ENCODE measurements at regions not wholly inside any gene's neighbourhood (a gene's known extent, or its start where the extent isn't known, plus 50 kb on each side); places are given as distances from the start of the nearest gene placed in this dataset.
"Not testable (repeated sequence)": the region's sequence is repeated elsewhere in the genome, so short reads cannot be mapped to it uniquely, and the experiment has no call there.

- in situ Hi-C loops (cut with HindIII; ENCODE audit: low pct_unique_long_range_greater_than_20kb, low sequenced_read_pairs); DNase-seq (ENCODE audit: low read depth): not testable (repeated sequence)
These were observed 257.3 kb upstream of the CNTN5 start for GRCh38 chr11:98763446-98763845.

DNA sequence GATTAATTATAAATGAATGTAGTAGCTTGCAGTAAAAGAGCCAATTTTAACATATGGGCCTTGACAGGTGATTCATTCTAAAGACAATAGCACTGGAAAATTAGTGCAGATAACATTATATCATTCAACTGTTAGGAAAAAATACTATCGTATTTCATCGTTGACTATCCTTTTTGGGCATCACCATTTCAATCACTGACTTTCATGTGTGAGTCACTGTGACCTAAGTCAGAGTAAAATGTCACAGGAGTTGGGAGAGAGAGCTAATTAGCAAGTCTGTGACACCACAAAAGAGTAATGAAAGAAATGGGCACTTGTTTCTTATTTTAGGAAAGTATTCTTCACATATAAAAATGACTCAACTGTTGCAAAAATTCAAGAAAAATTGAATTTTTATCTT, 253.8 kb upstream of the CNTN5 start:
- in situ Hi-C loops (cut with HindIII; ENCODE audit: low pct_unique_long_range_greater_than_20kb, low sequenced_read_pairs): no loop called here
- DNase-seq (ENCODE audit: low read depth): no peak

GRCh38 chr11:98770046-98770445, 250.7 kb upstream of the CNTN5 start:
- DNase-seq (ENCODE audit: low read depth); in situ Hi-C loops (cut with HindIII; ENCODE audit: low pct_unique_long_range_greater_than_20kb, low sequenced_read_pairs): not testable (repeated sequence)

- DNase-seq (ENCODE audit: low read depth): no peak
- in situ Hi-C loops (cut with HindIII; ENCODE audit: low pct_unique_long_range_greater_than_20kb, low sequenced_read_pairs): no loop called here
These were observed 249.0 kb upstream of the CNTN5 start for GRCh38 chr11:98771791-98772190.

- in situ Hi-C loops (cut with HindIII; ENCODE audit: low pct_unique_long_range_greater_than_20kb, low sequenced_read_pairs): no loop called here
- no peak for DNase-seq (ENCODE audit: low read depth)
These were observed 247.9 kb upstream of the CNTN5 start for GRCh38 chr11:98772893-98773292.

- DNase-seq (ENCODE audit: low read depth): no peak
- in situ Hi-C loops (cut with HindIII; ENCODE audit: low pct_unique_long_range_greater_than_20kb, low sequenced_read_pairs): no loop called here
These were observed 227.5 kb upstream of the CNTN5 start for GRCh38 chr11:98793276-98793675.

DNA sequence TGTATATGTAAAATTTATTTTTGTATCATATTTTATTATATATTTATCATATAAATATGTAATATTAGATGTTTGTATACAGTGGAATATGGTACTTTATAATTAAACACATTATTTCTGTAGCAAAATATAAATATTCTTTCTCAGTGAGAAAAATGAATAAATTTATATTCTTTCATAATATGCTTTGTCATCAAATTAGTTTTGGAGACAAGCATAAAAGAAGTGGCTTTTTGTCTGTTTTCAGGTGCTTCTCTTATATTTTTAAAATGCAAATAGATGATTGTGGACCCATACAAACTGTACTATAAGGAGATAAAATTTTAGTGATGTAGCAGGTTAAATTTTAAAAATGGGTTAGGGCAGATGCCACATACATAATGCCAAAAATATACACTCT, 222.4 kb upstream of the CNTN5 start:
- in situ Hi-C loops (cut with HindIII; ENCODE audit: low pct_unique_long_range_greater_than_20kb, low sequenced_read_pairs): no loop called here
- no peak for DNase-seq (ENCODE audit: low read depth)

GRCh38 chr11:98800696-98801095, 220.1 kb upstream of the CNTN5 start:
- DNase-seq (ENCODE audit: low read depth): no peak
- in situ Hi-C loops (cut with HindIII; ENCODE audit: low pct_unique_long_range_greater_than_20kb, low sequenced_read_pairs): no loop called here

DNA sequence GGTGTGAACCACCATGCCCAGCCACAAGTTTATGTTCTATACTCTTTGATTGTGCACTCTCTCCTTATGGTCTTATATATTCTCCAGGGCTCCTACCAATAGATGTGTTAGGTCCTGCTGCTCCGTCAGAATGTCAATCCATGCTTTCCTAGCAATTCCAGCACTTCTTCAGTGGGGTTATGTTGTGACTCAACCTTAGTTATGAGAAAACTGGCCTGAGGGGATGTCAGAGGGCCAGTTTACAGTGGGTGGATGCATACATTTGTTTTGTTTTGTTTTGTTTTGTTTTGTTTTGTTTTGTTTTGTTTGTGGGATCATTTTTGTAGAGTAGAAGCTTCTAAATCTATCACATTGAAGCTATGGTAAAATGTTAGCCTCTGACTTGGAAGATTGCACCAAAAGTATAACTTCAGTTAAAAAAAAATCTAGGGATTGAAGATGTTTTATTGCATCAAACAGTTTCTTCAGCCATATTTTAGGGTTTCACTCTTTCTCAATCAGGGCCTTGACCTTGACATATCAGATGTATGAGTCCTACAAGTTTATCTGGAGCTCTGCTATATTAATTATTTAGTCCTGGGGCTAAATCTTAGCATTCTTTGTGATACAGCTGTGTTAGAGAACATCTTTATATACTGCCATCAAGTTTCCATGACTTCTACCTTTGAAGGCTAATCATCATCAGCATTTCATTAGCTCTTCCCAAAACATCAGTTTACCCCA, 191.6 kb upstream of the CNTN5 start:
- in situ Hi-C loops (cut with HindIII; ENCODE audit: low pct_unique_long_range_greater_than_20kb, low sequenced_read_pairs): no loop called here
- no peak for DNase-seq (ENCODE audit: low read depth)

- in situ Hi-C loops (cut with HindIII; ENCODE audit: low pct_unique_long_range_greater_than_20kb, low sequenced_read_pairs): no loop called here
- no peak for DNase-seq (ENCODE audit: low read depth)
These were observed 190.8 kb upstream of the CNTN5 start for GRCh38 chr11:98829971-98830370.

DNA sequence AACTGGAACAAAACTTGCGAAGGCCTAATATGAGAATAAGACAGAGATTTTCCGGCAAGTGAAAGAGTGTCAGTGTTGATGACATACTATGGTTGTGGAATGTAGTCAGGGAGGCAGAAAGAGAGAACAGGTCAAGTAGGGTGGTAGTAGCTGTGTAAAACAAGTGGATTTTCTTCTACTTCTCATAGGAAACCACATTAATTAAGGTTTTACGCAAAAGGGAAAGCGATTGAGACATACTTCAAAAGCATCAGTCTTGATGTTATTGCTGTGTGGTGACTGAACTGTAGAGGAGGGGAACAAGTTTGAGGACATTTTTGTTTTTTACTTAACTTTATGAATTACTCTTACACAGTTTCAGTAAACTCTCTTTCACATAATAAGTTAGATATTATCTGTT, 186.0 kb upstream of the CNTN5 start:
- DNase-seq (ENCODE audit: low read depth): no peak
- in situ Hi-C loops (cut with HindIII; ENCODE audit: low pct_unique_long_range_greater_than_20kb, low sequenced_read_pairs): no loop called here

- in situ Hi-C loops (cut with HindIII; ENCODE audit: low pct_unique_long_range_greater_than_20kb, low sequenced_read_pairs): no loop called here
- DNase-seq (ENCODE audit: low read depth): no peak
These were observed 185.4 kb upstream of the CNTN5 start for GRCh38 chr11:98835335-98835734.

- in situ Hi-C loops (cut with HindIII; ENCODE audit: low pct_unique_long_range_greater_than_20kb, low sequenced_read_pairs): no loop called here
- DNase-seq (ENCODE audit: low read depth): no peak
These were observed 184.6 kb upstream of the CNTN5 start for GRCh38 chr11:98836156-98836555.

DNA sequence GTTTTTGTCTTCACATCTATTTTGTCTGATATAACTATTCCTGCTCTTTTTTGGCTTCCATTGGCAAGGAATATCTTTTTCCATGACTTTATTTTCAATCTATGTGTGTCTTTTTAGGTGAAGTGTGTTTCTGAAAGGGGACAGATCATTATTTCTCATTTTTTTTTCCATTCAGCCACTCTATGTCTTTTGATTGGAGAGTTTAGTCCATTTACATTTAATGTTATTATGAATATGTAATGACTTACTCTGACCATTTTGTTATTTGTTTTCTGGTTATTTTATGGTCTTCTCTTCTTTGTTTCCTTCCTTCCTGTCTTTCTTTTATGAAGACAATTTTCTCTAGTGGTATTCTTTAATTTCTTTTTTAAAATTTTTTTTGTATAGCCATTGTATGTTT, 178.6 kb upstream of the CNTN5 start:
- no peak for DNase-seq (ENCODE audit: low read depth)
- in situ Hi-C loops (cut with HindIII; ENCODE audit: low pct_unique_long_range_greater_than_20kb, low sequenced_read_pairs): no loop called here

DNA sequence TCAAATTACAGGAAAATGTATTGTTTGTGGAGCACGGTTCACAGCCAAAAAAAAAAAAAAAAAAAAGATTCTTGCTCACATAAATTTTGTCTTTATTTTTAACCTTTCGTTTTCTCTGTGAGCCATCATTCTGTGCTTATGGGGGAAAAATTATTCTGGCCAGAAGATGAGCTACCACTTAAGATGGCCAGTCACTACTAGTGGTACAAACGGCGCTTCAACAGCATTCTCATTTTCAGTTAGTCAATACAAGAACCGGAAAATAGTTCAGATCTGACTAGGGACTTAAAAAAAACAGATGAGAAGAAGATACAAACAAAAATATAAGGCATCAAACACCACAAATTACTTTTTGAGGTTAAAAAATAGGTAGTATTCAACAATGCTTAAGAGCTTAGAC, 158.6 kb upstream of the CNTN5 start:
- in situ Hi-C loops (cut with HindIII; ENCODE audit: low pct_unique_long_range_greater_than_20kb, low sequenced_read_pairs): no loop called here

GRCh38 chr11:98871690-98872089, 149.1 kb upstream of the CNTN5 start:
- in situ Hi-C loops (cut with HindIII; ENCODE audit: low pct_unique_long_range_greater_than_20kb, low sequenced_read_pairs): no loop called here
- DNase-seq (ENCODE audit: low read depth): no peak

More for the DNA sequence above, 158.6 kb upstream of the CNTN5 start:
- no peak for DNase-seq (ENCODE audit: low read depth)

GRCh38 chr11:98874050-98874449, 146.7 kb upstream of the CNTN5 start:
- in situ Hi-C loops (cut with HindIII; ENCODE audit: low pct_unique_long_range_greater_than_20kb, low sequenced_read_pairs): no loop called here
- no peak for DNase-seq (ENCODE audit: low read depth)

DNA sequence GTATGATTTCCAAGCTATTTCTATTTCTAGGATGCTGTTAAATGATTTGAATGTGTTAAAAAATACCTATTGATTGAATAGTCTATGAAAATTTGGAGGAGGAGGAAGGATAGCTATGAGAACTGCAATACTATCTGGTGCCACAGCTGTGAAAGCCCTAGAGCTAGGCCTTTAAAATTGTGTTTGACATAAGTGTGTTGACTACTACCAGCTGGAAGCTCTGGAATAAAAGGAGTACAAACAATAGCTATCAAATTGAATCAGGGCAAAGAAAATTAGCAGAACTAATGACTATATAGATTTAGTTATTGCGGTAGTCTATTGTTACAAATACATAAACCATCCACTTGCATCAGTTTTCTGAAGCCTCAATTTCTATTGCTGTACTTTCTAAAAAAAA, 124.8 kb upstream of the CNTN5 start:
- in situ Hi-C loops (cut with HindIII; ENCODE audit: low pct_unique_long_range_greater_than_20kb, low sequenced_read_pairs): no loop called here
- no peak for DNase-seq (ENCODE audit: low read depth)

- DNase-seq (ENCODE audit: low read depth): no peak
- in situ Hi-C loops (cut with HindIII; ENCODE audit: low pct_unique_long_range_greater_than_20kb, low sequenced_read_pairs): no loop called here
These were observed 79.8 kb upstream of the CNTN5 start for GRCh38 chr11:98940913-98941312.

DNA sequence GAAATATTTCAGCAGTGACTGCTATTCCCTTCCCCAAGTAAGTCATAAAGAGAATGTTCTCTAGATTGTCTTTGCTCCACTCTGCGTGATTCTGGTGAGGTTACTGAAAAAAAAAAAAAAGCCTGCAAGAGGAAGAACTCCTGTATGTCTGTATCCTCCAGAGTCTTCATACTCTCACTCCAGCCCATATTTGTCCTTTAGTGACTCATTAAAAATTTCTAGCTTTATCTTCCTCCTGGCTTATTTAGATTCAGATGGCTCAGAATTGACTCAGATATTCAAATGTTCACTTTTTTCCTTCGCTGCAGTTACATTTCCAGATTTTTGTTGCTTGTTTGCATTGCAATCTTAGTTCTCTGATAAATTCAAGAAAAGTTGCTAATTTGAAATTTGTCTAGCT, 76.3 kb upstream of the CNTN5 start:
- in situ Hi-C loops (cut with HindIII; ENCODE audit: low pct_unique_long_range_greater_than_20kb, low sequenced_read_pairs): no loop called here
- DNase-seq (ENCODE audit: low read depth): no peak

- in situ Hi-C loops (cut with HindIII; ENCODE audit: low pct_unique_long_range_greater_than_20kb, low sequenced_read_pairs): no loop called here
- no peak for DNase-seq (ENCODE audit: low read depth)
These were observed 68.6 kb upstream of the CNTN5 start for GRCh38 chr11:98952107-98952506.

All from Caki2 (cell line).